Right atrium auricular region (tissue), 2 donors: ENCODE measurements at regions not wholly inside any gene's neighbourhood (a gene's known extent, or its start where the extent isn't known, plus 50 kb on each side); places are given as distances from the start of the nearest gene placed in this dataset.

Source experiments
- DNase-seq: peaks from one replicate; pipeline ENCODE4 v3.0.0-alpha.2; 2019; ENCODE audit warnings: low spot score
- H3K27ac ChIP-seq, 2 donors: fragments of 200-600 bp; sonication (generic); 1 replicate in 1 of 2; 2 replicates in 1 of 2; pipeline ENCODE4 v1.5.1; 2016 to 2019
- H3K27me3 ChIP-seq, 2 donors: fragments of 200-600 bp; sonication (generic); one replicate each; pipeline versions ENCODE4 v1.5.1 to v1.6.0; 2017 to 2019
- H3K36me3 ChIP-seq: fragments of 200-600 bp; sonication (generic); one replicate; pipeline ENCODE4 v1.5.1; 2016
- H3K4me1 ChIP-seq, 2 donors: fragments of 200-600 bp; sonication (generic); one replicate each; pipeline versions ENCODE4 v1.5.1 to v1.6.0; 2017 to 2019
- H3K4me3 ChIP-seq, 2 donors: fragments of 200-600 bp; sonication (generic); 1 replicate in 1 of 2; 2 replicates in 1 of 2; pipeline ENCODE4 v1.5.1; 2017 to 2019; ENCODE audit warnings: mild to moderate bottlenecking in 1 of 2, moderate library complexity in 1 of 2
- H3K9me3 ChIP-seq, 2 donors: fragments of 200-600 bp; sonication (generic); one replicate each; pipeline ENCODE4 v1.5.1; 2019
- CTCF ChIP-seq, 2 donors: fragments of 200-600 bp; sonication (generic); IDR thresholded peaks; one replicate each; pipeline ENCODE4 v1.5.1; 2019; ENCODE audit warnings: antibody characterized with exemption in 2 of 2

GRCh38 chr16:65309354-65309753 lies 187.5 kb upstream of the CDH11 start:
- Histone ChIP-seq H3K9me3 (no peaks in the 10 kb centered on the region), H3K4me1 (peaks cover 0 to 8% of the 10 kb centered on the region in 2 donors), H3K36me3 (no peaks in the 10 kb centered on the region), H3K27me3 (no peaks in the 10 kb centered on the region), H3K4me3 (no peak overlapping the region), H3K27ac (no peak overlapping the region)
- TF ChIP-seq CTCF (IDR thresholded peaks at IDR 0.05) = no peak
- no peak for DNase-seq

GRCh38 chr16:65308506-65308905 lies 186.6 kb upstream of the CDH11 start:
- Histone ChIP-seq H3K36me3 (no peaks in the 10 kb centered on the region), H3K4me1 (peaks cover 0 to 6% of the 10 kb centered on the region in 2 donors), H3K4me3 (no peak overlapping the region)

GRCh38 chr16:65307286-65307685 lies 185.4 kb upstream of the CDH11 start:
- Histone ChIP-seq H3K27me3 (no peaks in the 10 kb centered on the region), H3K4me3 (no peak overlapping the region), H3K36me3 (no peaks in the 10 kb centered on the region), H3K27ac (no peak overlapping the region), H3K4me1 (peaks cover 0 to 6% of the 10 kb centered on the region in 2 donors), H3K9me3 (no peaks in the 10 kb centered on the region)
- DNase-seq = no peak
- no peak for TF ChIP-seq CTCF (IDR thresholded peaks at IDR 0.05)

More at GRCh38 chr16:65308506-65308905, 186.6 kb upstream of the CDH11 start:
- H3K27ac ChIP-seq = no peak overlapping the region
- no peak for DNase-seq
- H3K9me3 ChIP-seq = no peaks in the 10 kb centered on the region
- no peak for TF ChIP-seq CTCF (IDR thresholded peaks at IDR 0.05)
- no peaks in the 10 kb centered on the region for H3K27me3 ChIP-seq

- TF ChIP-seq CTCF (IDR thresholded peaks at IDR 0.05) = no peak
- no peak for DNase-seq
- no peaks in the 10 kb centered on the region for H3K36me3 ChIP-seq
- H3K4me3 ChIP-seq = no peak overlapping the region
- H3K4me1 ChIP-seq = peaks cover 0 to 6% of the 10 kb centered on the region in 2 donors
- H3K27me3 ChIP-seq = no peaks in the 10 kb centered on the region
- no peak overlapping the region for H3K27ac ChIP-seq
- H3K9me3 ChIP-seq = no peaks in the 10 kb centered on the region
Measured at GRCh38 chr16:65306722-65307121, 184.9 kb upstream of the CDH11 start.

- Histone ChIP-seq H3K36me3 (no peaks in the 10 kb centered on the region), H3K4me3 (no peak overlapping the region), H3K4me1 (peaks cover 0 to 6% of the 10 kb centered on the region in 2 donors), H3K9me3 (no peaks in the 10 kb centered on the region), H3K27ac (no peak overlapping the region), H3K27me3 (no peaks in the 10 kb centered on the region)
- DNase-seq = no peak
- no peak for TF ChIP-seq CTCF (IDR thresholded peaks at IDR 0.05)
Measured at GRCh38 chr16:65306300-65306699, 184.4 kb upstream of the CDH11 start.

GRCh38 chr16:65305266-65305959 lies 183.6 kb upstream of the CDH11 start:
- Histone ChIP-seq H3K36me3 (no peaks in the 10 kb centered on the region), H3K9me3 (no peaks in the 10 kb centered on the region), H3K4me3 (no peak overlapping the region), H3K27me3 (no peaks in the 10 kb centered on the region), H3K27ac (no peak overlapping the region), H3K4me1 (peaks cover 0 to 6% of the 10 kb centered on the region in 2 donors)
- DNase-seq = no peak
- TF ChIP-seq CTCF (IDR thresholded peaks at IDR 0.05) = no peak
